ENCODE measurements at regions not wholly inside any gene's neighbourhood (a gene's known extent, or its start where the extent isn't known, plus 50 kb on each side); places are given as distances from the start of the nearest gene placed in this dataset.

GRCh38 chr18:44598514-44598913 lies 82.2 kb upstream of the SETBP1 start:
- Histone ChIP-seq H3K36me3 (ENCODE audit: control insufficient read depth in 5 of 5, insufficient read depth in 5 of 5, low read length in 5 of 5) (no peaks in the 10 kb centered on the region), H3K27me3 (ENCODE audit: control insufficient read depth in 5 of 5, insufficient read depth in 4 of 5, low read length in 5 of 5) (no peaks in the 10 kb centered on the region), H3K9ac (ENCODE audit: low read length in 5 of 5) (no peak overlapping the region), H3K9me3 (ENCODE audit: control insufficient read depth in 5 of 5, low read length in 5 of 5) (no peaks in the 10 kb centered on the region), H3K4me1 (ENCODE audit: control insufficient read depth in 5 of 5, insufficient read depth in 5 of 5, low read length in 5 of 5) (peaks cover 0 to 30% (median 18%) of the 10 kb centered on the region in 5 donors), H3K27ac (ENCODE audit: low read depth, low read length) (peak overlapping the region; percentile 23), H3K4me3 (ENCODE audit: low read depth in 1 of 5, low read length in 5 of 5) (no peak overlapping the region)

- Histone ChIP-seq H3K27me3 (ENCODE audit: control insufficient read depth in 5 of 5, insufficient read depth in 4 of 5, low read length in 5 of 5) (no peaks in the 10 kb centered on the region), H3K4me1 (ENCODE audit: control insufficient read depth in 5 of 5, insufficient read depth in 5 of 5, low read length in 5 of 5) (peaks cover 0 to 30% (median 18%) of the 10 kb centered on the region in 5 donors), H3K27ac (ENCODE audit: low read depth, low read length) (peak overlapping the region; percentile 23), H3K4me3 (ENCODE audit: low read depth in 1 of 5, low read length in 5 of 5) (no peak overlapping the region), H3K9me3 (ENCODE audit: control insufficient read depth in 5 of 5, low read length in 5 of 5) (no peaks in the 10 kb centered on the region), H3K9ac (ENCODE audit: low read length in 5 of 5) (no peak overlapping the region), H3K36me3 (ENCODE audit: control insufficient read depth in 5 of 5, insufficient read depth in 5 of 5, low read length in 5 of 5) (no peaks in the 10 kb centered on the region)
Measured at GRCh38 chr18:44599412-44599811, 81.3 kb upstream of the SETBP1 start.

GRCh38 chr18:44601447-44601846 lies 79.2 kb upstream of the SETBP1 start:
- no peaks in the 10 kb centered on the region for H3K36me3 ChIP-seq (ENCODE audit: control insufficient read depth in 5 of 5, insufficient read depth in 5 of 5, low read length in 5 of 5)
- H3K4me1 ChIP-seq (ENCODE audit: control insufficient read depth in 5 of 5, insufficient read depth in 5 of 5, low read length in 5 of 5) = peaks cover 0 to 17% (median 12%) of the 10 kb centered on the region in 5 donors
- no peaks in the 10 kb centered on the region for H3K27me3 ChIP-seq (ENCODE audit: control insufficient read depth in 5 of 5, insufficient read depth in 4 of 5, low read length in 5 of 5)
- no peak overlapping the region for H3K9ac ChIP-seq (ENCODE audit: low read length in 5 of 5)
- H3K4me3 ChIP-seq (ENCODE audit: low read depth in 1 of 5, low read length in 5 of 5) = no peak overlapping the region
- H3K9me3 ChIP-seq (ENCODE audit: control insufficient read depth in 5 of 5, low read length in 5 of 5) = no peaks in the 10 kb centered on the region
- H3K27ac ChIP-seq (ENCODE audit: low read depth, low read length) = no peak overlapping the region

GRCh38 chr18:44602380-44602779 lies 78.3 kb upstream of the SETBP1 start:
- Histone ChIP-seq H3K4me1 (ENCODE audit: control insufficient read depth in 5 of 5, insufficient read depth in 5 of 5, low read length in 5 of 5) (peaks cover 0 to 16% (median 8%) of the 10 kb centered on the region in 5 donors), H3K27ac (ENCODE audit: low read depth, low read length) (peak overlapping the region; percentile 55), H3K4me3 (ENCODE audit: low read depth in 1 of 5, low read length in 5 of 5) (no peak overlapping the region), H3K9ac (ENCODE audit: low read length in 5 of 5) (no peak overlapping the region), H3K36me3 (ENCODE audit: control insufficient read depth in 5 of 5, insufficient read depth in 5 of 5, low read length in 5 of 5) (no peaks in the 10 kb centered on the region), H3K27me3 (ENCODE audit: control insufficient read depth in 5 of 5, insufficient read depth in 4 of 5, low read length in 5 of 5) (no peaks in the 10 kb centered on the region), H3K9me3 (ENCODE audit: control insufficient read depth in 5 of 5, low read length in 5 of 5) (no peaks in the 10 kb centered on the region)

DNA sequence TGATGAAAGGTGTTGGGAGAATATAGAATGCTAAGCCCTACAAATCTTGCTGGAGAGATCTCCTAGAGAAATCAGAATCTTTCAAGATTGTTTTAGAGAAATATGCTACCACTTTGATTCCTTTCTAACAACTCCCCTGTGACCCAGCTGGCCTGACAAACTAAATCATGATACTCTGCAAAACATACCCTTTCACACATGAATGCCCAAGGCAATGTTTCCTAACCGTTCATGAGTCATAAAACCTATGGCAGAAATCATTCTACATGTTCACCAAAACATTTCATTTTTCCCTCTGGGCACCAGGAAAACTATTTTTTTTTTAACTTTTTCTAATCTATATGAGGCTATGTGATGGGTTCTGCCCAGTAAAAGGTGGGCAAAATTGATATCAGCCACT lies 77.8 kb upstream of the SETBP1 start:
- no peaks in the 10 kb centered on the region for H3K9me3 ChIP-seq (ENCODE audit: control insufficient read depth in 5 of 5, low read length in 5 of 5)
- peak overlapping the region; percentile 55 for H3K27ac ChIP-seq (ENCODE audit: low read depth, low read length)
- no peak overlapping the region for H3K9ac ChIP-seq (ENCODE audit: low read length in 5 of 5)
- H3K4me3 ChIP-seq (ENCODE audit: low read depth in 1 of 5, low read length in 5 of 5) = no peak overlapping the region
- H3K36me3 ChIP-seq (ENCODE audit: control insufficient read depth in 5 of 5, insufficient read depth in 5 of 5, low read length in 5 of 5) = no peaks in the 10 kb centered on the region
- no peaks in the 10 kb centered on the region for H3K27me3 ChIP-seq (ENCODE audit: control insufficient read depth in 5 of 5, insufficient read depth in 4 of 5, low read length in 5 of 5)
- H3K4me1 ChIP-seq (ENCODE audit: control insufficient read depth in 5 of 5, insufficient read depth in 5 of 5, low read length in 5 of 5) = peaks cover 0 to 12% (median 3%) of the 10 kb centered on the region in 5 donors

- no peak overlapping the region for H3K9ac ChIP-seq (ENCODE audit: low read length in 5 of 5)
- H3K9me3 ChIP-seq (ENCODE audit: control insufficient read depth in 5 of 5, low read length in 5 of 5) = no peaks in the 10 kb centered on the region
- no peaks in the 10 kb centered on the region for H3K27me3 ChIP-seq (ENCODE audit: control insufficient read depth in 5 of 5, insufficient read depth in 4 of 5, low read length in 5 of 5)
- H3K4me3 ChIP-seq (ENCODE audit: low read depth in 1 of 5, low read length in 5 of 5) = no peak overlapping the region
- no peaks in the 10 kb centered on the region for H3K4me1 ChIP-seq (ENCODE audit: control insufficient read depth in 5 of 5, insufficient read depth in 5 of 5, low read length in 5 of 5)
- H3K27ac ChIP-seq (ENCODE audit: low read depth, low read length) = no peak overlapping the region
- no peaks in the 10 kb centered on the region for H3K36me3 ChIP-seq (ENCODE audit: control insufficient read depth in 5 of 5, insufficient read depth in 5 of 5, low read length in 5 of 5)
Measured at GRCh38 chr18:44609181-44609941, 71.3 kb upstream of the SETBP1 start.

GRCh38 chr18:44620812-44621211 lies 59.9 kb upstream of the SETBP1 start:
- Histone ChIP-seq H3K27me3 (ENCODE audit: control insufficient read depth in 5 of 5, insufficient read depth in 4 of 5, low read length in 5 of 5) (no peaks in the 10 kb centered on the region), H3K4me3 (ENCODE audit: low read depth in 1 of 5, low read length in 5 of 5) (no peak overlapping the region), H3K36me3 (ENCODE audit: control insufficient read depth in 5 of 5, insufficient read depth in 5 of 5, low read length in 5 of 5) (no peaks in the 10 kb centered on the region), H3K27ac (ENCODE audit: low read depth, low read length) (no peak overlapping the region), H3K9me3 (ENCODE audit: control insufficient read depth in 5 of 5, low read length in 5 of 5) (peaks cover 0 to 3% (median 0%) of the 10 kb centered on the region in 5 donors), H3K9ac (ENCODE audit: low read length in 5 of 5) (no peak overlapping the region), H3K4me1 (ENCODE audit: control insufficient read depth in 5 of 5, insufficient read depth in 5 of 5, low read length in 5 of 5) (no peaks in the 10 kb centered on the region)

DNA sequence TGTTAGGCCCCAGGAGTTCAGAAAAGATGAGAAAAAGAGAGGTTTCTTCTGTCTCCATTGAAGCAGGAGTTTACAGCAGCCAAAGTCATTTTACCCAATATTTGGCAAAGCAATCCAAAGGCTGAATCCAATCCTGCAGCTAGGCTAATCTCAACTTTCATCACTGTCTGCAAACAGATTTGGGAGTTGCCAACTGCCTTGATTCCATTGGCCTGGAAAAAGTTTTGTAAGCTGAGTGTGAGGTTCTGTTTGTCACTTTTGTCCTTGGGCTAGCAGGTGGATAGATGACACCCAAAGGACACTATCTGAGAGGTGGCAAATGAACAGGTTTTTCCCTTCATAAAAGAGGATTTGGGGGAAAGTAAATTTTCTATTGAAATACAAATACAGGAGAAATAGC lies 56.6 kb upstream of the SETBP1 start:
- H3K36me3 ChIP-seq (ENCODE audit: control insufficient read depth in 5 of 5, insufficient read depth in 5 of 5, low read length in 5 of 5) = no peaks in the 10 kb centered on the region
- H3K4me1 ChIP-seq (ENCODE audit: control insufficient read depth in 5 of 5, insufficient read depth in 5 of 5, low read length in 5 of 5) = peaks cover 0 to 13% (median 7%) of the 10 kb centered on the region in 5 donors
- no peaks in the 10 kb centered on the region for H3K9me3 ChIP-seq (ENCODE audit: control insufficient read depth in 5 of 5, low read length in 5 of 5)
- no peak overlapping the region for H3K9ac ChIP-seq (ENCODE audit: low read length in 5 of 5)
- H3K4me3 ChIP-seq (ENCODE audit: low read depth in 1 of 5, low read length in 5 of 5) = no peak overlapping the region
- no peak overlapping the region for H3K27ac ChIP-seq (ENCODE audit: low read depth, low read length)
- no peaks in the 10 kb centered on the region for H3K27me3 ChIP-seq (ENCODE audit: control insufficient read depth in 5 of 5, insufficient read depth in 4 of 5, low read length in 5 of 5)

GRCh38 chr18:44625386-44625785 lies 55.3 kb upstream of the SETBP1 start:
- Histone ChIP-seq H3K4me1 (ENCODE audit: control insufficient read depth in 5 of 5, insufficient read depth in 5 of 5, low read length in 5 of 5) (peaks cover 0 to 13% (median 7%) of the 10 kb centered on the region in 5 donors), H3K9ac (ENCODE audit: low read length in 5 of 5) (no peak overlapping the region), H3K9me3 (ENCODE audit: control insufficient read depth in 5 of 5, low read length in 5 of 5) (no peaks in the 10 kb centered on the region), H3K4me3 (ENCODE audit: low read depth in 1 of 5, low read length in 5 of 5) (no peak overlapping the region), H3K27ac (ENCODE audit: low read depth, low read length) (no peak overlapping the region), H3K27me3 (ENCODE audit: control insufficient read depth in 5 of 5, insufficient read depth in 4 of 5, low read length in 5 of 5) (no peaks in the 10 kb centered on the region), H3K36me3 (ENCODE audit: control insufficient read depth in 5 of 5, insufficient read depth in 5 of 5, low read length in 5 of 5) (no peaks in the 10 kb centered on the region)

DNA sequence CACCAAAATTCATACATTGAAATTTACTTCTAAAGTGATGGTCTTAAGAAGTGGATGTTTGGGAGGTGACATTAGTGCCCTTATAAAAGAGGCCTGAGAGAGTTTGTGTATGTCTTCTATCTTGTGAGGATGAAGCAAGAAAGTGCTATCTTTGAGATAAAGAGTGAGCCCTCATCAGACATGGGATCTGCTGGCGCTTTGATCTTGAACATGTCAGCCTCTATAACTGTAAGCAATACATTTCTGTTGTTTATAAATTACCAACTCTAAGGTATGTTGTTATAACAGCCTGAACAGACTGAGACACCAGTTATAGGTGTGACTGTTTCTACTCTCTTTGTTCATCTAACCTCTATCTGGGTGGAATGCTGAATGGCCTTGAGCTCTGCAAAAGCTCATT lies 54.5 kb upstream of the SETBP1 start:
- Histone ChIP-seq H3K4me1 (ENCODE audit: control insufficient read depth in 5 of 5, insufficient read depth in 5 of 5, low read length in 5 of 5) (peaks cover 0 to 13% (median 7%) of the 10 kb centered on the region in 5 donors), H3K27me3 (ENCODE audit: control insufficient read depth in 5 of 5, insufficient read depth in 4 of 5, low read length in 5 of 5) (no peaks in the 10 kb centered on the region), H3K4me3 (ENCODE audit: low read depth in 1 of 5, low read length in 5 of 5) (no peak overlapping the region), H3K27ac (ENCODE audit: low read depth, low read length) (no peak overlapping the region), H3K9me3 (ENCODE audit: control insufficient read depth in 5 of 5, low read length in 5 of 5) (no peaks in the 10 kb centered on the region), H3K9ac (ENCODE audit: low read length in 5 of 5) (no peak overlapping the region), H3K36me3 (ENCODE audit: control insufficient read depth in 5 of 5, insufficient read depth in 5 of 5, low read length in 5 of 5) (no peaks in the 10 kb centered on the region)

Data from subcutaneous abdominal adipose tissue (tissue), 5 donors.